Loucy (cell line): ENCODE measurements at regions not wholly inside any gene's neighbourhood (a gene's known extent, or its start where the extent isn't known, plus 50 kb on each side); places are given as distances from the start of the nearest gene placed in this dataset.

Experiments used
- H2AFZ ChIP-seq: fragments of 200-600 bp; sonication (generic); 2 replicates; pipeline ENCODE4 v1.6.0; 2016; ENCODE audit warnings: antibody characterized with exemption, mild to moderate bottlenecking, low read length, moderate library complexity
- H3F3A ChIP-seq: fragments of 200-600 bp; 2 replicates; pipeline ENCODE4 v1.6.0; 2016; ENCODE audit warnings: antibody characterized with exemption, low read depth, mild to moderate bottlenecking
- H3K27me3 ChIP-seq: fragments of 200-600 bp; sonication (generic); 2 replicates; pipeline ENCODE4 v1.6.1; 2014; ENCODE audit warnings: low read length, mild to moderate bottlenecking; ENCODE audit not compliant: insufficient read depth, poor library complexity, severe bottlenecking
- H3K36me3 ChIP-seq: fragments of 200-600 bp; sonication (generic); 2 replicates; pipeline ENCODE4 v1.6.1; 2016; ENCODE audit warnings: low read length; ENCODE audit not compliant: insufficient read depth
- H3K4me1 ChIP-seq: fragments of 200-600 bp; sonication (generic); 2 replicates; pipeline ENCODE4 v1.5.1; 2014; ENCODE audit warnings: low read length, mild to moderate bottlenecking; ENCODE audit not compliant: insufficient read depth, poor library complexity, severe bottlenecking
- H3K4me2 ChIP-seq: fragments of 200-600 bp; sonication (generic); 2 replicates; pipeline ENCODE4 v1.6.0; 2014; ENCODE audit warnings: antibody characterized with exemption, low read length, low read depth, mild to moderate bottlenecking; ENCODE audit not compliant: poor library complexity, severe bottlenecking
- H3K4me3 ChIP-seq: fragments of 200-600 bp; sonication (generic); 2 replicates; pipeline ENCODE4 v1.5.1; 2014; ENCODE audit warnings: low read length, mild to moderate bottlenecking, mixed read lengths; ENCODE audit not compliant: poor library complexity, severe bottlenecking
- H3K79me2 ChIP-seq: fragments of 200-600 bp; sonication (generic); 2 replicates; pipeline ENCODE4 v1.6.1; 2014; ENCODE audit warnings: low read length; ENCODE audit not compliant: insufficient read depth
- H3K9ac ChIP-seq: fragments of 200-600 bp; sonication (generic); 2 replicates; pipeline ENCODE4 v1.6.0; 2014; ENCODE audit warnings: mild to moderate bottlenecking, low read depth, low read length, moderate library complexity; ENCODE audit not compliant: poor library complexity, severe bottlenecking
- H3K9me2 ChIP-seq: fragments of 200-600 bp; sonication (generic); replicated peaks from 2 replicates; pipeline ENCODE4 v1.6.1; 2016; ENCODE audit warnings: low read depth, low read length, mixed read lengths
- H3K9me3 ChIP-seq: fragments of 200-600 bp; sonication (generic); 2 replicates; pipeline ENCODE4 v1.6.1; 2014; ENCODE audit warnings: mild to moderate bottlenecking, antibody characterized with exemption, low read length, low read depth; ENCODE audit not compliant: insufficient read depth
- H4K20me1 ChIP-seq: fragments of 200-600 bp; sonication (generic); 2 replicates; pipeline ENCODE4 v1.6.0; 2014; ENCODE audit warnings: antibody characterized with exemption, low read length, mild to moderate bottlenecking; ENCODE audit not compliant: insufficient read depth, poor library complexity, severe bottlenecking
- EZH2phosphoT487 ChIP-seq: fragments of 200-600 bp; IDR thresholded peaks from 2 replicates; pipeline ENCODE4 v1.6.1; 2018; ENCODE audit warnings: antibody characterized with exemption, mild to moderate bottlenecking, moderate library complexity, borderline replicate concordance
- TF ChIP-seq, protein P1 (sequence below): fragments of 200-600 bp; sonication (generic); conservative IDR thresholded peaks from 2 replicates; pipeline ENCODE4 v1.5.1; 2014; ENCODE audit warnings: mild to moderate bottlenecking, antibody characterized with exemption, low read length

DNA sequence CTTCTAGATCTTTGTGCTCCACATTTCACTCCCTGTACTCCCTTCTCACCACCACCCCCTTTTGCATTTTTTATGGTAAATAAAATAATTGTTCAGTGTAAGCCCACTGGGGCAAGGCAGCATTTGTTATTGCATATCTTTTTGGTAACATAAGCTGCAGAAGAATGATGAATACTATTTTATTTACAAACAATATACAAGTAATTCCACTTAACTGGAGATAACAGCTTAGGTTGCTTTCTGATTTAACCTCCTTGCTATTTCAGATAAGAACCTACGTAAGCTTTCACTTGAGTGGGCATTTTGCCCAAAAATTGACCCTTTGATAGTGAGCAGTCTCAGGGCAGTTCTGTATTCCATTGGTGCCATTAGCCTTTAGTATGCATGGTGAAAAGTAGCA, 417.9 kb downstream of the SH3GL2 start:
- no peak overlapping the region for H3K4me2 ChIP-seq
- no peaks in the 10 kb centered on the region for H4K20me1 ChIP-seq
- no peak overlapping the region for H2AFZ ChIP-seq
- H3K4me1 ChIP-seq = no peaks in the 10 kb centered on the region
- TF ChIP-seq, protein P1, sequence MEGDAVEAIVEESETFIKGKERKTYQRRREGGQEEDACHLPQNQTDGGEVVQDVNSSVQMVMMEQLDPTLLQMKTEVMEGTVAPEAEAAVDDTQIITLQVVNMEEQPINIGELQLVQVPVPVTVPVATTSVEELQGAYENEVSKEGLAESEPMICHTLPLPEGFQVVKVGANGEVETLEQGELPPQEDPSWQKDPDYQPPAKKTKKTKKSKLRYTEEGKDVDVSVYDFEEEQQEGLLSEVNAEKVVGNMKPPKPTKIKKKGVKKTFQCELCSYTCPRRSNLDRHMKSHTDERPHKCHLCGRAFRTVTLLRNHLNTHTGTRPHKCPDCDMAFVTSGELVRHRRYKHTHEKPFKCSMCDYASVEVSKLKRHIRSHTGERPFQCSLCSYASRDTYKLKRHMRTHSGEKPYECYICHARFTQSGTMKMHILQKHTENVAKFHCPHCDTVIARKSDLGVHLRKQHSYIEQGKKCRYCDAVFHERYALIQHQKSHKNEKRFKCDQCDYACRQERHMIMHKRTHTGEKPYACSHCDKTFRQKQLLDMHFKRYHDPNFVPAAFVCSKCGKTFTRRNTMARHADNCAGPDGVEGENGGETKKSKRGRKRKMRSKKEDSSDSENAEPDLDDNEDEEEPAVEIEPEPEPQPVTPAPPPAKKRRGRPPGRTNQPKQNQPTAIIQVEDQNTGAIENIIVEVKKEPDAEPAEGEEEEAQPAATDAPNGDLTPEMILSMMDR = no peak
- TF ChIP-seq EZH2phosphoT487 = no peak
- H3K9me3 ChIP-seq = no peaks in the 10 kb centered on the region
- no peaks in the 10 kb centered on the region for H3F3A ChIP-seq
- no peak overlapping the region for H3K9ac ChIP-seq
- no peaks in the 10 kb centered on the region for H3K36me3 ChIP-seq
- no peaks in the 10 kb centered on the region for H3K9me2 ChIP-seq
- no peaks in the 10 kb centered on the region for H3K27me3 ChIP-seq
- H3K4me3 ChIP-seq = no peak overlapping the region
- H3K79me2 ChIP-seq = no peaks in the 10 kb centered on the region

DNA sequence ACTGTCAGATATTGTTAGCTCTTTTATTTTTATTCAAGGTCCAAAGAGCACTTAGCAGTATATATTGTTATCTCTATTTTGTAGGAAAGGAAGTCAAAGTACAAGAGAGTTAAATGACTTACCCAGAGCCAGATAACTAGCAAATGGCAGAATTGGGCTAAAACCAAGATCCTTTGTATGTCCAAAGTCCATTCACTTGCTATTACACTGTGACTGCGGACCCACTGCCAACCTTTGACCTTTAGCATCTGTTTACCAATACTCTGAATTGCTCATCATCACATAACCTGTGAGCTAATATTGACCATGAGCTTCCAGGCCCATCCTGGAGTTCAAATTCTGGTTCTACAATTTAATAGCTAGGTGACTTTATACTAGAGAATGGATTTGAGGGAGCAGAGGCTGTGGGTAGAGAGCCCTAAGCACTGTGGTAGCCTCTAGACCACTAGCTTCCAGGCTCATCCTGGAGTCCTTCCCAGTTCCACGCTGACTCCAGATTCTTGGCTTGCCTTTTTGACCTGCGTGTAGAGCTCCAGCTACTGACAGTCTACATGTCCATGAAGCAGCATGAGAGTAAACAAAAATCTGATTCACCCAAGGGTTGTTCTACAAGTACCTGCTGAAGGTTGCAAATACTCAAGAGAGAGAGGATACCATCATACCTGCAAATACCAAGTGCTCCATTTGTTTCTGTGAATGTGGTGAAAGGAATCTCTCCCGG, 424.0 kb downstream of the SH3GL2 start:
- Histone ChIP-seq H3K9me2 (no peaks in the 10 kb centered on the region), H2AFZ (no peak overlapping the region), H3K4me1 (no peaks in the 10 kb centered on the region), H3K36me3 (no peaks in the 10 kb centered on the region), H3K27me3 (no peaks in the 10 kb centered on the region), H4K20me1 (no peaks in the 10 kb centered on the region), H3K79me2 (no peaks in the 10 kb centered on the region), H3K9ac (no peak overlapping the region), H3F3A (no peaks in the 10 kb centered on the region), H3K4me2 (no peak overlapping the region), H3K4me3 (no peak overlapping the region), H3K9me3 (no peaks in the 10 kb centered on the region)
- TF ChIP-seq, protein P1 = no peak
- no peak for TF ChIP-seq EZH2phosphoT487

DNA sequence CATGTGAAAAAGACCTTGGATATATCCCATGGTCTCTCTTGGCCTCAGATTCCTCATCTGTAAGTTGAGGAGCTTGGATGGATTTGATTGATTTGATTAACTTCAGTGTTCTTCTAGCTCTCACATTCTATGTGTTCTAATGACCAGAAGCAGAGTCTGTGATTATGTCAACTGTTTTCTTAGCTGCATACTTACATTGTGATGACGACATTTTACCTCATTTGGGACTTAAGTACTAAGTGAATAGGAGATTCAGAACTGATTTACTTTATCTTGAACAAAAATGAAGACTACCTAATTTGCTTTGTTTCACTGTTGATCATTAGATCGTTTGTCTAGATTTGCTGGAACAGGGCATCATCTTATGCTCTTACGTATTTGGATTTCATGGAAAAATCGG, 427.7 kb downstream of the SH3GL2 start:
- no peaks in the 10 kb centered on the region for H3K4me1 ChIP-seq
- H3F3A ChIP-seq = no peaks in the 10 kb centered on the region
- H3K27me3 ChIP-seq = no peaks in the 10 kb centered on the region
- H3K9me2 ChIP-seq = no peaks in the 10 kb centered on the region
- H4K20me1 ChIP-seq = no peaks in the 10 kb centered on the region
- TF ChIP-seq, protein P1 = no peak
- TF ChIP-seq EZH2phosphoT487 = no peak
- H3K4me2 ChIP-seq = no peak overlapping the region
- H3K79me2 ChIP-seq = no peaks in the 10 kb centered on the region
- no peak overlapping the region for H3K4me3 ChIP-seq
- no peak overlapping the region for H2AFZ ChIP-seq
- H3K9me3 ChIP-seq = no peaks in the 10 kb centered on the region
- no peak overlapping the region for H3K9ac ChIP-seq
- no peaks in the 10 kb centered on the region for H3K36me3 ChIP-seq
